ENCODE measurements at regions not wholly inside any gene's neighbourhood (a gene's known extent, or its start where the extent isn't known, plus 50 kb on each side); places are given as distances from the start of the nearest gene placed in this dataset.

- TF ChIP-seq CTCF (conservative IDR thresholded peaks at IDR 0.05 in 1 of 2, IDR thresholded peaks at IDR 0.05 in 1 of 2; ENCODE audit: low read depth in 1 of 2, low read length in 2 of 2) (no peak), EZH2 (IDR thresholded peaks at IDR 0.05; ENCODE audit: low read length, missing control alignments) (no peak)
These were observed 213.9 kb downstream of the MTHFS start for GRCh38 chr15:79682851-79683288.
